ENCODE measurements at regions not wholly inside any gene's neighbourhood (a gene's known extent, or its start where the extent isn't known, plus 50 kb on each side); places are given as distances from the start of the nearest gene placed in this dataset.

GRCh38 chr6:89026151-89026550 lies 54.4 kb upstream of the PNRC1 start (continued):
- TF ChIP-seq CHD7 (IDR thresholded peaks at IDR 0.05; ENCODE audit: insufficient replicate concordance, low read length) (no peak), ATF2 (IDR thresholded peaks at IDR 0.05; ENCODE audit: low read length) (no peak), CHD1 (IDR thresholded peaks at IDR 0.05; ENCODE audit: low read depth, low read length) (no peak), NANOG (IDR thresholded peaks at IDR 0.05; ENCODE audit: insufficient read depth, low read depth, low read length, poor library complexity, severe bottlenecking) (no peak), PHF8 (conservative IDR thresholded peaks at IDR 0.05; ENCODE audit: low read depth, low read length) (no peak), POU5F1 (IDR thresholded peaks at IDR 0.05; ENCODE audit: low read depth, low read length) (no peak), ZNF274 (IDR thresholded peaks at IDR 0.05; ENCODE audit: borderline replicate concordance, extremely low read depth, low read length) (no peak), SP1 (IDR thresholded peaks at IDR 0.05; ENCODE audit: low read depth, low read length) (no peak), JUN (IDR thresholded peaks at IDR 0.05; ENCODE audit: low read depth, low read length) (no peak), RAD21 (IDR thresholded peaks at IDR 0.05 in 1 of 2, conservative IDR thresholded peaks at IDR 0.05 in 1 of 2; ENCODE audit: low read depth in 2 of 2, low read length in 2 of 2) (no peak)

Data from H1 (cell line).